ENCODE measurements at regions not wholly inside any gene's neighbourhood (a gene's known extent, or its start where the extent isn't known, plus 50 kb on each side); places are given as distances from the start of the nearest gene placed in this dataset.
"Not testable (repeated sequence)": the region's sequence is repeated elsewhere in the genome, so short reads cannot be mapped to it uniquely, and the experiment has no call there.

GRCh38 chr4:111937368-111937767, 207.9 kb upstream of the FAM241A start:
- DNase-seq: no peak

- no peak for DNase-seq
Measured at GRCh38 chr4:111941957-111942356, 203.3 kb upstream of the FAM241A start.

- DNase-seq: no peak
Measured at GRCh38 chr4:111943796-111944203, 201.5 kb upstream of the FAM241A start.

- DNase-seq: no peak
Measured at GRCh38 chr4:111945014-111945413, 200.2 kb upstream of the FAM241A start.

GRCh38 chr4:111946800-111947199, 198.5 kb upstream of the FAM241A start:
- DNase-seq: no peak

- no peak for DNase-seq
Measured at GRCh38 chr4:111952688-111953087, 192.6 kb upstream of the FAM241A start.

- no peak for DNase-seq
Measured at GRCh38 chr4:111954550-111954949, 190.7 kb upstream of the FAM241A start.

GRCh38 chr4:111955001-111955400, 190.3 kb upstream of the FAM241A start:
- no peak for DNase-seq

GRCh38 chr4:111957116-111957515, 188.1 kb upstream of the FAM241A start:
- DNase-seq: no peak

GRCh38 chr4:111957997-111958396, 187.3 kb upstream of the FAM241A start:
- no peak for DNase-seq

- peak; percentile 2 for DNase-seq
Measured at GRCh38 chr4:111959222-111959621, 186.0 kb upstream of the FAM241A start.

GRCh38 chr4:111960241-111960667, 185.0 kb upstream of the FAM241A start:
- DNase-seq: peak; percentile 9

- DNase-seq: not testable (repeated sequence)
Measured at GRCh38 chr4:111961026-111961425, 184.2 kb upstream of the FAM241A start.

- DNase-seq: no peak
Measured at GRCh38 chr4:111961809-111962208, 183.4 kb upstream of the FAM241A start.

- no peak for DNase-seq
Measured at GRCh38 chr4:111963158-111963700, 182.0 kb upstream of the FAM241A start.

GRCh38 chr4:111977419-111977965, 167.8 kb upstream of the FAM241A start:
- DNase-seq: no peak

- DNase-seq: no peak
Measured at GRCh38 chr4:111979921-111980320, 165.3 kb upstream of the FAM241A start.

- no peak for DNase-seq
Measured at GRCh38 chr4:111982089-111982488, 163.2 kb upstream of the FAM241A start.

- no peak for DNase-seq
Measured at GRCh38 chr4:111984169-111984819, 161.0 kb upstream of the FAM241A start.

GRCh38 chr4:111985426-111985825, 159.8 kb upstream of the FAM241A start:
- no peak for DNase-seq

GRCh38 chr4:111986095-111986494, 159.2 kb upstream of the FAM241A start:
- DNase-seq: no peak

GRCh38 chr4:111988514-111988913, 156.7 kb upstream of the FAM241A start:
- DNase-seq: no peak

GRCh38 chr4:111989817-111990216, 155.4 kb upstream of the FAM241A start:
- no peak for DNase-seq

GRCh38 chr4:111991163-111991562, 154.1 kb upstream of the FAM241A start:
- DNase-seq: no peak

- no peak for DNase-seq
Measured at GRCh38 chr4:111991797-111992196, 153.5 kb upstream of the FAM241A start.

Measured in activated CD4-positive, alpha-beta T cell treated with anti-CD3 and anti-CD28 coated beads, Interleukin-2, amount 50 U/mL, for 16 hours (primary cell).